ENCODE measurements at regions not wholly inside any gene's neighbourhood (a gene's known extent, or its start where the extent isn't known, plus 50 kb on each side); places are given as distances from the start of the nearest gene placed in this dataset.

DNA sequence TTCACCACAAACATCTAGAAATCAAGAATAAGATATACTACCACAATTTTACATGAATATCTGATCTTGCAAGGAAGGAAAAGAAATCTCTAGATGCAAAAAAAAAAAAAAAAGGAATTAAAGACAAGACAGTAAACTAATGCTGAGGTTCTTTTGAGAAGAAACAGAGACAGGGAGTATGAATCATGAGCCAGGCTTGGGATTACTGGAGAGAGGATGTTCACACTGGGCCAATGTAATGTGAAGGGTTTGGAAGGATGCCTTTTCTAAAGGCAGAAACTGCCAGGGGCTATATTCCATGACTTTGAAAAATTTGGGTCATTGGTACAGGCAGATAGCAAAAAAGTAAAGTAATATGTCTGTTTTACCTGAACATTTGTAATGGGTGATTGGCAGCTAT lies 573.0 kb upstream of the IGFBP3 start (continued):
- TF ChIP-seq RAD21 (IDR thresholded peaks at IDR 0.05 in 1 of 2, conservative IDR thresholded peaks at IDR 0.05 in 1 of 2; ENCODE audit: low read depth in 2 of 2, low read length in 2 of 2) (no peak), CREB1 (IDR thresholded peaks at IDR 0.05) (no peak)
- TF ChIP-seq, protein P1, sequence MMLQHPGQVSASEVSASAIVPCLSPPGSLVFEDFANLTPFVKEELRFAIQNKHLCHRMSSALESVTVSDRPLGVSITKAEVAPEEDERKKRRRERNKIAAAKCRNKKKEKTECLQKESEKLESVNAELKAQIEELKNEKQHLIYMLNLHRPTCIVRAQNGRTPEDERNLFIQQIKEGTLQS (IDR thresholded peaks at IDR 0.05; ENCODE audit: insufficient read depth, low read depth, low read length), result no peak

All from H1 (cell line).